GM18505 (cell line): ENCODE measurements at regions not wholly inside any gene's neighbourhood (a gene's known extent, or its start where the extent isn't known, plus 50 kb on each side); places are given as distances from the start of the nearest gene placed in this dataset.

Experiments used
- ATAC-seq: cut with Tn5 transposase; IDR thresholded peaks from one replicate; pipeline ENCODE4 v1.9.1; 2021; ENCODE audit not compliant: unreplicated experiment
- POLR2A ChIP-seq: IDR thresholded peaks from 4 replicates; pipeline ENCODE4 v1.6.1; 2011; ENCODE audit warnings: borderline replicate concordance; ENCODE audit not compliant: insufficient read depth, insufficient read length; ENCODE audit errors: extremely low read depth

DNA sequence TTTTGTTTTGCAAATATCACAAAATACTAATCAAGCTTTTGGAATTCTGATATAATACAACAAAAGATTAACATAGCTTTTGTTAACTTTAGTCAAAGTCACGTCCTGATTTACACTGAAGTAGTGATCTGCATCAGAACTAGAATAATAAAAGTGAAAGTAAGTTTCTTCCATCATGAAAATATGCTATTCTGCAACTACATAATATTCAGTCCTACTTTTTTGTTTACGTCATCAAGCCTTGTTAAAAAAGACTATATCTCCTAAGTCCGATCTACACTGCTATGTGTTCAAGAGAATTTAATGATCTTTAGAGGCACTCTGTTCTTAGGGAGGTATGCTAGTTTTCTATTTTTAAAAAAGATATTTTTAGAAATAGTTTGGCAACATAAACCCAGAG lies 330.1 kb downstream of the ARPP21 start:
- TF ChIP-seq POLR2A: no peak

GRCh38 chr3:35970793-35971192 lies 331.5 kb downstream of the ARPP21 start:
- ATAC-seq: no peak

More for the DNA sequence above, 330.1 kb downstream of the ARPP21 start:
- no peak for ATAC-seq

GRCh38 chr3:35971686-35972085 lies 332.4 kb downstream of the ARPP21 start:
- TF ChIP-seq POLR2A: no peak
- no peak for ATAC-seq

More at GRCh38 chr3:35970793-35971192, 331.5 kb downstream of the ARPP21 start:
- TF ChIP-seq POLR2A: no peak

- no peak for ATAC-seq
- TF ChIP-seq POLR2A: no peak
Observed at GRCh38 chr3:35974872-35975271, 335.5 kb downstream of the ARPP21 start.

DNA sequence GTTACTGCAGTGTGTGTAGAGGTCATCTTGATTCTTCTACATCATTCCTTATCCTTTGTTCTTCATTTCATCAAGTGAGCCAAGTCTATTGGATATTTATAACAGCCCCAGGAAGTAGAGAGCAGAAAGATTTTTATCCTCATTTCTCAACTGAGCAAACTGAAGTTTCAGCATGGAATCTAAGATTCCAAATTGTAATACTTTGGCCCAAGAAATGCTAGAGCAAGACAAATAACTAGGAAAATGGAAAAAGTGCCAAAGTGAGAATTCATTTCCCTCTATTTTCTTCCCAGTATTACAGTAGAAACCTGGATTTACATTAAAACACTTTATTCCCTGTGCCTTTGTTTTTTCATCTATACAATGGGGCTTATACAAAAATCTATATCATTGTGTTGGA lies 346.8 kb downstream of the ARPP21 start:
- ATAC-seq: no peak
- no peak for TF ChIP-seq POLR2A

DNA sequence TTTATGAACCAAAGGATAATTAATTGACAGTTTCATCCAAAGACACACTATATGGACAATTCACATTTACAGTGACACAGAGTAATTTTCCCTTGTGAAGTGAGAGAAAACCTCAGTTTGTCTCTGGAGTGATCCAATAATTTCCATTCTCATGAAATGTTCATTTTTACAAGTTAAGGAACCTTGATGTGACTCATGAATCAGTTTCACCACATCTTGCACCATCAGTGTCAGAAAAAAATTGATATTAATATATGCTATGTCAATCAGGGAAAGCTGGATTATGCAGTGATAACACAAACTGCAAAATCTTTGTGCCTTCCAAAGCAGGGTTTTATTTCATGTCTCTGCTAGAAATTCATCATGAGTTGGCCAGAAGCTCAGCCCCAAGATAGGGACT lies 348.1 kb downstream of the ARPP21 start:
- no peak for ATAC-seq
- no peak for TF ChIP-seq POLR2A

DNA sequence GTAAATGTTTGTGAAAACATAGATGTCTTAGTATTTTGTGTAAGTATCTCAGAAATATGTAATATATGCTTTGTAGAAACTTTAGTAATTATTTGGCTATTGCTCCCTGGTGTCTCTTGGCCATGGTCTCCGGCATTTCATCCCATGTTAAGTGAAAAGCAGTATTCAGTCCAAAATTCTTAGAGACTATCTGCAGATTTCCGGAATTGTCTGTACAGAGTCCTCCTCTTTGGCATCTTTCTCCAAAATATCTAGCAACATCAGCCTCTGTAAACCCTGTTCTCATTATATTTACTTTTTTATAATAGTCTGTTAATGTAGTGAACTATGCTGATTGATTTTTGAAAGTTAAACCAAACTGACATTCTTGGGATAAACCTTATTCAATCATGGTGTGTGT lies 352.7 kb downstream of the ARPP21 start:
- no peak for TF ChIP-seq POLR2A
- no peak for ATAC-seq

GRCh38 chr3:36011791-36012190 lies 368.5 kb upstream of the STAC start:
- ATAC-seq: no peak
- no peak for TF ChIP-seq POLR2A

- TF ChIP-seq POLR2A: no peak
- ATAC-seq: no peak
Observed at GRCh38 chr3:36013425-36013824, 366.9 kb upstream of the STAC start.

- no peak for TF ChIP-seq POLR2A
- no peak for ATAC-seq
Observed at GRCh38 chr3:36025232-36025631, 355.1 kb upstream of the STAC start.

DNA sequence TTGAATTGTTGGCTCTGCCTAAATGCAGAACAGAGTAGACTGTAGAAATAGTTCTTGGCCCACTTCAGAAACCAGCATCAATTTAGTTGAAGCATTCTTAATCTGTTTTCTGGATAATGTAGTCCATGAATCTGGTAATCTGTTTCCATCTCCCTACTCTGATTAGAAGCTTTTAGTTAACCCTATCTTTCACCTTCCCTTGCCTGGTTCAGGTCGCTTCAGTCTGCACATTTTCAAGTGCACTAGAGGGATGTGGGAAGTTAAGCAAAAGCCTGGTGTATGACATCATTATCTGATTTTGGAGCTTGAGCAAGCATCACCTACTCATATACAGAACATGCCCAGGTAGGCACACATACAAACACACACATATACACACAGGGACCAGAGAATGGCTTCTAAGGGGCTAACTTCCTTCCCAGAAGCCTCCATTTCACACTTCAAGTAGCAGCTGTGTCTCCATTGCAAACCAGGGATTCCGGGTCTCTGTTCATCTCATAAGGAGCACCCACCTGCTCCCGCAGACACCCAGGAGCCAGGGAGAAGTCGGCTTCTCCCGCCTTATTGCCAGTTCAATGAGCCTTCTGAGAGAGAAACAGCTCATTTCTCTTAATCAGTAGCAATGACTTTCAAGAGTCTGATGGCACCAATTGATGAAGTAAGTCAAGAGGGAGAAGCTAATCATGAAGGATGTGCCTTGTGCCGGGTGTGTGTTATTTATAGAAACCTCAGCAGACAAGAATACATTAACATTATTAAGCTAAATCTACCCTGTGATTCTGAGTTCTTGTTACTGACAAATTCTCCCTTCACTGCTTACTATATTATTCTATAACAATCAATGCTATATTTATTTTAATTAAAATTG lies 347.9 kb upstream of the STAC start:
- no peak for TF ChIP-seq POLR2A
- ATAC-seq: no peak

DNA sequence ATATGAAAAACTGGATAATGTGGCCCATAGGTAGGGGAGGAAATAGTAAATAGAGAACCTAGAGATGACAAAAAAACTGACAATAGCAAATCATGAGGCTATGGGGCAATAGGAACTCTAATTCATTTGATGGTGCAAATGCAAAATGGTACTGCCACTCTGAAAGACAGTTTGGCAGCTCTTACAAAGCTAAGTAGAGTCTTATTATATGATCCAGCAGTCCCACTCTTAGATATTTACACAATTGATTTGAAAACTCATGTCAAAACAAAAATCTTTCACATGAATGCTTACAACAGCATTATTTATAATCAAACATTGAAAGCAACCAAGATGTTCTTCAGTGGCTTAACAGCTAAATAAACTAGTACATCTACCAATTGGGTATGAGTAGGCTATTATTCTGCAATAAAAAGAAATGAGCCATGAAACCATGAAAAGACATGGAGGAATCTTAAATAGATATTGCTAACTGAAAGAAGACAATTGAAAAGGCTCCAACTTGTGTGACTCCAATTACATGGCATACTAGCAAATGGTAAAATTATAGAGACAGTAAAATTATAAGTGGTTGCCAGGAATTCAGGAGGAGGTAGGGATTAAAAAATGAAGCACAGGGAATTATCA lies 321.8 kb upstream of the STAC start:
- no peak for ATAC-seq

DNA sequence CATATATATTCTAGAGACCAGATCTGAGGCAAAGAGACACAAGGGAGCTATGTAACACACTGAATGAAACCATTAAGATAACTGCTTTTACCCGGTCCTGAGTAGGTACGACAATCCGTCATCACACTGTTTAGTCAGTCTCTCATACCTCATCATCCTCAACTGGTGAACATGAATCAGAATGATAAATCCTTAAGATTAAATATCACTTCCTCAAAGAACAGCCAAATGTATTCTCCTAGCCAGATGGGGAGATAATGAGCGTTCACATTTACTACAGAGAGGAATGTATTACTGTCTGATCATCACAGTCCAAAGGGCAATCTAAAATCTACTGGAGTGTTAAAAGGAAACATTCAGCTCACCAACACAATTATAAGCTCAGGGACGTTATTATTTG lies 319.4 kb upstream of the STAC start:
- TF ChIP-seq POLR2A: no peak
- ATAC-seq: no peak

More for the DNA sequence above, 321.8 kb upstream of the STAC start:
- no peak for TF ChIP-seq POLR2A

DNA sequence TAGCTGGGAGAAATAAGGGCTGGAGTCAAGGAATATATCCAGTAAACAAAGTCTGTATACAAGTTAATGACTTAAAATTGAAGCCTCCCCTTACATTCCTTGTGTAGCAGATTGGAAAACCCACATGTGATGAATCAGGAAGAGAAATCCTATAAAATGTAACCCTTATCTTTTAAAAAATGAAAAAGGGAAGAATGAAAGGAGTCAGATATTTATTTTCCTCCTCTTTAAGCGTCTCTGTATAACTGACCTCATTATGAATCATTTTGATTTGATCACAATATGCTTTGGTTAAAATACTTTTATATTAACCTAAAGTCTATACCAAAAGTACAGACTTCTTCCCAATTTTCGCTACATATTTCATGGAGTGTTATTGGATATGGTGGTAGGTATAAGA lies 316.3 kb upstream of the STAC start:
- ATAC-seq: no peak
- TF ChIP-seq POLR2A: no peak
